PC-9 (cell line): ENCODE measurements at regions not wholly inside any gene's neighbourhood (a gene's known extent, or its start where the extent isn't known, plus 50 kb on each side); places are given as distances from the start of the nearest gene placed in this dataset.

ENCODE experiments used
- BruUV-seq: library from RNA; stranded (reverse); fragments of 400-500 nt; replicated peaks from 2 replicates; lab custom pipeline; 2021; lab: Mats Ljungman, UMichigan
- CTCF ChIA-PET: fragments of 300-600 bp; sonication (Branson Sonifier 250); formaldehyde crosslinking; loops from one replicate; lab custom pipeline; 2022; ENCODE audit warnings: antibody characterized with exemption; lab: Charles Lee
- POLR2A ChIA-PET: fragments of 300-600 bp; sonication (Branson Sonifier 250); formaldehyde crosslinking; loops from one replicate; lab custom pipeline; 2022; ENCODE audit warnings: antibody characterized with exemption; ENCODE audit not compliant: unreplicated experiment; lab: Charles Lee
- DNase-seq, 2 experiments: peaks; one replicate each; pipeline versions ENCODE4 v3.0.0 to v3.0.0-alpha.2; 2015 to 2022; ENCODE audit warnings: mixed read lengths in 1 of 2
- H2AFZ ChIP-seq: fragments of 200-600 bp; sonication (generic); 2 replicates; pipeline ENCODE4 v1.8.1; 2017; ENCODE audit warnings: antibody characterized with exemption
- H3F3A ChIP-seq: fragments of 200-600 bp; sonication (generic); 2 replicates; pipeline ENCODE4 v1.8.1; 2017; ENCODE audit warnings: antibody characterized with exemption, mild to moderate bottlenecking, low read depth; ENCODE audit not compliant: insufficient read depth
- H3K27ac ChIP-seq: fragments of 200-600 bp; sonication (generic); 2 replicates; pipeline ENCODE4 v1.6.1; 2016; ENCODE audit warnings: mixed run types
- H3K27me3 ChIP-seq: fragments of 200-600 bp; sonication (generic); 2 replicates; pipeline ENCODE4 v1.6.1; 2016; ENCODE audit warnings: low read depth, mixed run types; ENCODE audit not compliant: insufficient read depth
- H3K36me3 ChIP-seq: fragments of 200-600 bp; sonication (generic); 2 replicates; pipeline ENCODE4 v1.6.1; 2016; ENCODE audit warnings: low read depth, mixed run types
- H3K4me1 ChIP-seq: fragments of 200-600 bp; sonication (generic); replicated peaks from 2 replicates; pipeline ENCODE4 v1.6.1; 2016; ENCODE audit warnings: mixed run types; ENCODE audit not compliant: insufficient read depth
- H3K4me2 ChIP-seq: fragments of 200-600 bp; sonication (generic); 2 replicates; pipeline ENCODE4 v1.6.1; 2017; ENCODE audit warnings: mixed run types
- H3K4me3 ChIP-seq: fragments of 200-600 bp; sonication (generic); 2 replicates; pipeline ENCODE4 v1.6.1; 2016; ENCODE audit warnings: mixed run types
- H3K79me2 ChIP-seq: fragments of 200-600 bp; sonication (generic); 2 replicates; pipeline ENCODE4 v1.6.1; 2017; ENCODE audit warnings: low read depth, mixed run types
- H3K9me2 ChIP-seq: fragments of 200-600 bp; sonication (generic); 2 replicates; pipeline ENCODE4 v1.8.1; 2017; ENCODE audit warnings: mild to moderate bottlenecking; ENCODE audit not compliant: insufficient read depth
- H3K9me3 ChIP-seq: fragments of 200-600 bp; sonication (generic); 2 replicates; pipeline ENCODE4 v1.8.1; 2016; ENCODE audit warnings: low read depth; ENCODE audit not compliant: insufficient read depth
- H4K20me1 ChIP-seq: fragments of 200-600 bp; sonication (generic); 2 replicates; pipeline ENCODE4 v1.8.1; 2017; ENCODE audit not compliant: insufficient read depth
- CTCF ChIP-seq: fragments of 200-600 bp; sonication (generic); conservative IDR thresholded peaks from 2 replicates; pipeline ENCODE4 v1.6.1; 2017; ENCODE audit warnings: mixed run types, antibody characterized with exemption, mild to moderate bottlenecking, moderate library complexity
- EZH2 ChIP-seq: fragments of 200-600 bp; sonication (generic); IDR thresholded peaks from 2 replicates; pipeline ENCODE4 v1.8.0; 2017; ENCODE audit warnings: antibody characterized with exemption, low read depth
- intact Hi-C: fragments of 100-400 bp; cut with micrococcal nuclease; formaldehyde crosslinking; loops from one replicate; pipeline ENCODE4 v1.10.0; 2022; ENCODE audit not compliant: unreplicated experiment

GRCh38 chr16:86828653-86829052, 250.3 kb downstream of the FOXL1 start:
- Histone ChIP-seq H3K36me3 (no peaks in the 10 kb centered on the region), H3K9me2 (no peaks in the 10 kb centered on the region), H2AFZ (no peak overlapping the region), H3K4me2 (no peak overlapping the region), H3K27ac (no peak overlapping the region), H3K27me3 (peaks cover 99% of the 10 kb centered on the region), H3K4me1 (no peaks in the 10 kb centered on the region), H3K9me3 (no peaks in the 10 kb centered on the region), H4K20me1 (no peaks in the 10 kb centered on the region), H3F3A (no peaks in the 10 kb centered on the region), H3K79me2 (no peaks in the 10 kb centered on the region), H3K4me3 (no peak overlapping the region)
- CTCF ChIA-PET: no interaction called here
- TF ChIP-seq EZH2: no peak
- no peak for TF ChIP-seq CTCF
- POLR2A ChIA-PET: interaction anchor here (0.8 kb wide), 1 partner anchor 256 kb away, joined by 9 read pairs; no protein-coding TSS in a partner anchor
- intact Hi-C loops: no loop called here
- no TSS peak for BruUV-seq
- no peak for DNase-seq

DNA sequence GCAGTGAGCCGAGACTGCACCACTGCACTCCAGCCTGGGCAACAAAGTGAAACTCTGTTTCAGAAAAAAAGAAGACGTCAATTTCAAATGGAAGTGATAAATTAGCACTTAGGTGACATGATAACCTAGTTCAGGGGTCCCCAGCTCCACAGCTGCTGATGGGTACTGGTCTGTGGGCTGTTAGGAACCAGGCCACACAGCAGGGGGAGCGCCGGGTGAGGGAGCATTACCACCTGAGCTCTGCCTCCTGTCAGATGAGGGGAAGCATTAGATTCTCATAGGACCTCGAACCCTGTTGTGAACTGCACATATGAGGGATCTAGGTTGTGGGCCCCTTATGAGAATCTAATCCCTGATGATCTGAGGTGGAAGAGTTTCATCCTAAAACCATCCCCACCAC, 253.0 kb downstream of the FOXL1 start:
- Histone ChIP-seq H3K9me3 (no peaks in the 10 kb centered on the region), H3K4me2 (no peak overlapping the region), H3K9me2 (no peaks in the 10 kb centered on the region), H3K79me2 (no peaks in the 10 kb centered on the region), H3F3A (no peaks in the 10 kb centered on the region), H3K27me3 (peaks cover 97% of the 10 kb centered on the region), H3K4me1 (no peaks in the 10 kb centered on the region), H3K4me3 (no peak overlapping the region), H4K20me1 (no peaks in the 10 kb centered on the region), H2AFZ (no peak overlapping the region), H3K36me3 (no peaks in the 10 kb centered on the region), H3K27ac (no peak overlapping the region)
- no TSS peak for BruUV-seq
- ChIA-PET POLR2A (no interaction called here), CTCF (no interaction called here)
- intact Hi-C loops: no loop called here
- no peak for TF ChIP-seq CTCF
- TF ChIP-seq EZH2: no peak
- no peak for DNase-seq

DNA sequence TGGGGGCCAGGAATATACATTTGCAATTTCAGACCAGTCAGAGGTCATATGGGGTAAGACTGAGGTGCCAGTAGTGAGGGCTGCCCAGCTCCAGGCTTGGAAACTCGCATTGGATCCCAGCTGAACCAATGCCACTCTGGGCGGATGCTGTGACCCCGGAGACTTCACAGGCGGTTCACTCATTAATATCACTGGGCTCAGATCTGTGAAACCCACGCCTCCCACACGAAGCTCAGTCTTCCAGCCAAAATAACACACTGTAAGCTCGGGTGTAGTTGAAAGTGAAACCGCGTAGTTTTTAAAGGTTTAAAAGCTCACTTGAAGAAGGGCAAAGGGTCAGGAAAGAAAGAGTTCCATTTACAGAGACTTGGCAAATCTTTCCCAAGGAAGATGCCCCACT, 254.8 kb downstream of the FOXL1 start:
- Histone ChIP-seq H3K4me2 (no peak overlapping the region), H3K27me3 (peaks cover 97% of the 10 kb centered on the region), H3K9me2 (no peaks in the 10 kb centered on the region), H3K4me1 (no peaks in the 10 kb centered on the region), H4K20me1 (no peaks in the 10 kb centered on the region), H3K27ac (no peak overlapping the region), H3F3A (no peaks in the 10 kb centered on the region), H3K36me3 (no peaks in the 10 kb centered on the region), H2AFZ (no peak overlapping the region), H3K9me3 (no peaks in the 10 kb centered on the region), H3K4me3 (no peak overlapping the region), H3K79me2 (no peaks in the 10 kb centered on the region)
- BruUV-seq: no TSS peak
- DNase-seq: no peak
- ChIA-PET POLR2A (no interaction called here), CTCF (no interaction called here)
- TF ChIP-seq CTCF (no peak), EZH2 (no peak)
- intact Hi-C loops: no loop called here
